Cardiac muscle cell (in vitro differentiated cells and primary cell): ENCODE measurements at regions not wholly inside any gene's neighbourhood (a gene's known extent, or its start where the extent isn't known, plus 50 kb on each side); places are given as distances from the start of the nearest gene placed in this dataset.

ENCODE experiments used
- DNase-seq, 2 donors: peaks; one replicate each; pipeline versions ENCODE4 v3.0.0 to v3.0.0-alpha.2; 2010 to 2017; ENCODE audit warnings: low read depth in 1 of 2, low spot score in 1 of 2
- H3K27ac ChIP-seq: fragments of 200-600 bp; sonication (generic); 2 replicates; pipeline ENCODE4 v1.5.1; 2016
- H3K27me3 ChIP-seq: fragments of 200-600 bp; sonication (generic); 2 replicates; pipeline ENCODE4 v1.6.0; 2016; ENCODE audit warnings: control low read depth
- H3K36me3 ChIP-seq: fragments of 200-600 bp; sonication (generic); 2 replicates; pipeline ENCODE4 v1.5.1; 2016; ENCODE audit warnings: control low read depth
- H3K4me1 ChIP-seq: fragments of 200-600 bp; sonication (generic); 2 replicates; pipeline ENCODE4 v1.8.1; 2017; ENCODE audit warnings: low read depth, mild to moderate bottlenecking, mixed run types
- H3K4me3 ChIP-seq: fragments of 200-600 bp; sonication (generic); 2 replicates; pipeline ENCODE4 v1.5.1; 2016; ENCODE audit warnings: mild to moderate bottlenecking
- H3K9me3 ChIP-seq: fragments of 200-600 bp; sonication (generic); 2 replicates; pipeline ENCODE4 v1.5.1; 2017; ENCODE audit warnings: low read depth, mild to moderate bottlenecking, control low read depth
- TF ChIP-seq, protein P1 (sequence below): IDR thresholded peaks from 2 replicates; pipeline ENCODE4 v1.5.1; 2012; ENCODE audit warnings: low read depth, mild to moderate bottlenecking, low read length

DNA sequence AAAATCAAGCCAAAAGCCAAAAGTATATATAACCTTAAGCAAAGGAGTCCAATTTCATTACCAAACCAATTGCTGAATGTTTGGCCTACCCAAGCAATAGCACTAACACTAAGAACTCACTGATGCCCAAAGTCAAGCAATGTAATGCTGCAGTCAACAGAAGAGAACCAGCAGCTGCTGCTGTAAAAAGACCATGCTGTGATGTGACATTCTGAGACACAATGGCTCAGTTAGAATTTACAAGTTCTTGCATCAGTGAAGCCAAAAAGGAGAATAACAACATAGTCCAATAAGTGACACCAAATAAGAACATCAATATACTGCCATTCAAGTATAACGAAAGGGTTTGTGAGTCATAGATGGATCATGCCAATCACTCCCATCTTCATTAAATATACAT is 514.0 kb upstream of the DIAPH2 start:
- Histone ChIP-seq H3K36me3 (no peaks in the 10 kb centered on the region), H3K4me3 (no peak overlapping the region), H3K4me1 (no peaks in the 10 kb centered on the region), H3K27ac (no peak overlapping the region), H3K9me3 (no peaks in the 10 kb centered on the region), H3K27me3 (no peaks in the 10 kb centered on the region)
- TF ChIP-seq, protein P1, sequence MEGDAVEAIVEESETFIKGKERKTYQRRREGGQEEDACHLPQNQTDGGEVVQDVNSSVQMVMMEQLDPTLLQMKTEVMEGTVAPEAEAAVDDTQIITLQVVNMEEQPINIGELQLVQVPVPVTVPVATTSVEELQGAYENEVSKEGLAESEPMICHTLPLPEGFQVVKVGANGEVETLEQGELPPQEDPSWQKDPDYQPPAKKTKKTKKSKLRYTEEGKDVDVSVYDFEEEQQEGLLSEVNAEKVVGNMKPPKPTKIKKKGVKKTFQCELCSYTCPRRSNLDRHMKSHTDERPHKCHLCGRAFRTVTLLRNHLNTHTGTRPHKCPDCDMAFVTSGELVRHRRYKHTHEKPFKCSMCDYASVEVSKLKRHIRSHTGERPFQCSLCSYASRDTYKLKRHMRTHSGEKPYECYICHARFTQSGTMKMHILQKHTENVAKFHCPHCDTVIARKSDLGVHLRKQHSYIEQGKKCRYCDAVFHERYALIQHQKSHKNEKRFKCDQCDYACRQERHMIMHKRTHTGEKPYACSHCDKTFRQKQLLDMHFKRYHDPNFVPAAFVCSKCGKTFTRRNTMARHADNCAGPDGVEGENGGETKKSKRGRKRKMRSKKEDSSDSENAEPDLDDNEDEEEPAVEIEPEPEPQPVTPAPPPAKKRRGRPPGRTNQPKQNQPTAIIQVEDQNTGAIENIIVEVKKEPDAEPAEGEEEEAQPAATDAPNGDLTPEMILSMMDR: no peak
- DNase-seq: no peak

GRCh38 chrX:96176921-96177320 is 507.7 kb upstream of the DIAPH2 start:
- Histone ChIP-seq H3K9me3 (no peaks in the 10 kb centered on the region), H3K27me3 (no peaks in the 10 kb centered on the region), H3K4me3 (no peak overlapping the region), H3K27ac (no peak overlapping the region), H3K4me1 (no peaks in the 10 kb centered on the region), H3K36me3 (no peaks in the 10 kb centered on the region)
- TF ChIP-seq, protein P1: no peak
- DNase-seq: no peak

- Histone ChIP-seq H3K27ac (no peak overlapping the region), H3K4me1 (peaks cover 7% of the 10 kb centered on the region), H3K4me3 (no peak overlapping the region), H3K36me3 (no peaks in the 10 kb centered on the region), H3K27me3 (no peaks in the 10 kb centered on the region), H3K9me3 (no peaks in the 10 kb centered on the region)
- DNase-seq: no peak
- TF ChIP-seq, protein P1: no peak
These were observed 503.0 kb upstream of the DIAPH2 start for GRCh38 chrX:96181605-96182004.

GRCh38 chrX:96182366-96182765 is 502.3 kb upstream of the DIAPH2 start:
- Histone ChIP-seq H3K4me1 (peaks cover 7% of the 10 kb centered on the region), H3K27me3 (no peaks in the 10 kb centered on the region), H3K9me3 (no peaks in the 10 kb centered on the region), H3K27ac (no peak overlapping the region), H3K4me3 (no peak overlapping the region), H3K36me3 (no peaks in the 10 kb centered on the region)
- DNase-seq: peak; percentile 42 to 61
- TF ChIP-seq, protein P1: peak; percentile 50

DNA sequence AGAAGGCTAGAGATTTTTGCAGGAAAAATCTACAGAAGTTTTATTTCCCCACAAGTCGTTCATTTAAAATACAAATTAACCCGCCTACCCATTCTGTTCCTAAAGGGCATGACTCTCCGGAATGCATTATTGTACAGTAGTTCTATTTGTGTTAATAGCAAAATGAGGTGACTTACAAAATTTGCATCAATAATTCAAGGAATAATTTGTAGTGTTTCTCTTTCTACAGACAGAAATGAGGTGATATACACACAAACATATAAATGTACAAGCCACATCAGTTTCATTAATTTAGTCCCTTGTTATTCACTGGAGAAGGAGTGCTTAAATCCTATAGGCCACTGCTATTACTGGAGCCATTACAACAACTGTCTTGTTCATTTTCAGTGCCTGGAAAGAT is 501.3 kb upstream of the DIAPH2 start:
- Histone ChIP-seq H3K9me3 (no peaks in the 10 kb centered on the region), H3K4me1 (peaks cover 7% of the 10 kb centered on the region), H3K27ac (no peak overlapping the region), H3K4me3 (no peak overlapping the region), H3K27me3 (no peaks in the 10 kb centered on the region), H3K36me3 (no peaks in the 10 kb centered on the region)
- DNase-seq: no peak
- TF ChIP-seq, protein P1: no peak

- Histone ChIP-seq H3K36me3 (no peaks in the 10 kb centered on the region), H3K4me3 (no peak overlapping the region), H3K9me3 (no peaks in the 10 kb centered on the region), H3K27ac (no peak overlapping the region), H3K27me3 (no peaks in the 10 kb centered on the region), H3K4me1 (peaks cover 7% of the 10 kb centered on the region)
- DNase-seq: peak in 1 of 2 donors; percentile 2
- TF ChIP-seq, protein P1: peak; percentile 25
These were observed 500.8 kb upstream of the DIAPH2 start for GRCh38 chrX:96183843-96184242.
